ENCODE measurements at regions not wholly inside any gene's neighbourhood (a gene's known extent, or its start where the extent isn't known, plus 50 kb on each side); places are given as distances from the start of the nearest gene placed in this dataset.

DNA sequence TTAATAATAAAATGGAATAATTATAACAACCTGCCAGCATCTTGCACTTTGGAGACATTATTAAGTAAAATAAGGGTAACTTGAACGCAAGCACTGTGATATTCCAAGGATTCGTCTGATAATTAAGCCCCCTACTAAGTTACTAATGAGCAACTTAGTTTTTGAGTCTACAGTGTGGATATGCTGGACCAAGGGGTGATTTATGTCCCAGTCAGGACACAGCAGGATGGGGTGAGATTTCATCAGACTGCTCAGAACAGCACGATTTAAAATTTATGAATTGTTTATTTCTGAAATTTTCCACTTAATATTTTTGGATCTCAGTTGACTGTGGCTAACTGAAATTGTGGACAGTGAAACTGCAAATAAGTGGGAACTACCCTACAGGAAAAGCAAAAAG lies 182.8 kb upstream of the PHF14 start:
- Histone ChIP-seq H3K27me3 (replicated peaks; ENCODE audit: insufficient read depth, low read length) (no peaks in the 10 kb centered on the region), H3K4me3 (ENCODE audit: low read length) (no peak overlapping the region), H3K79me2 (ENCODE audit: low read length) (no peaks in the 10 kb centered on the region), H3K9me2 (replicated peaks; ENCODE audit: insufficient read depth, low read length) (no peaks in the 10 kb centered on the region), H4K20me1 (ENCODE audit: insufficient read depth, low read length) (no peaks in the 10 kb centered on the region), H3K9me3 (replicated peaks; ENCODE audit: insufficient read depth, low read length) (no peaks in the 10 kb centered on the region), H3K4me1 (ENCODE audit: low read length) (no peaks in the 10 kb centered on the region), H3K36me3 (replicated peaks; ENCODE audit: insufficient read depth, low read length) (no peaks in the 10 kb centered on the region), H3F3A (ENCODE audit: insufficient read depth, low read length) (no peaks in the 10 kb centered on the region), H3K27ac (ENCODE audit: low read length) (no peak overlapping the region), H3K9ac (ENCODE audit: low read length) (no peak overlapping the region), H2AFZ (ENCODE audit: low read length) (no peak overlapping the region), H3K4me2 (ENCODE audit: low read depth, low read length) (no peak overlapping the region)
- DNase-seq = no peak
- TF ChIP-seq, protein P1, sequence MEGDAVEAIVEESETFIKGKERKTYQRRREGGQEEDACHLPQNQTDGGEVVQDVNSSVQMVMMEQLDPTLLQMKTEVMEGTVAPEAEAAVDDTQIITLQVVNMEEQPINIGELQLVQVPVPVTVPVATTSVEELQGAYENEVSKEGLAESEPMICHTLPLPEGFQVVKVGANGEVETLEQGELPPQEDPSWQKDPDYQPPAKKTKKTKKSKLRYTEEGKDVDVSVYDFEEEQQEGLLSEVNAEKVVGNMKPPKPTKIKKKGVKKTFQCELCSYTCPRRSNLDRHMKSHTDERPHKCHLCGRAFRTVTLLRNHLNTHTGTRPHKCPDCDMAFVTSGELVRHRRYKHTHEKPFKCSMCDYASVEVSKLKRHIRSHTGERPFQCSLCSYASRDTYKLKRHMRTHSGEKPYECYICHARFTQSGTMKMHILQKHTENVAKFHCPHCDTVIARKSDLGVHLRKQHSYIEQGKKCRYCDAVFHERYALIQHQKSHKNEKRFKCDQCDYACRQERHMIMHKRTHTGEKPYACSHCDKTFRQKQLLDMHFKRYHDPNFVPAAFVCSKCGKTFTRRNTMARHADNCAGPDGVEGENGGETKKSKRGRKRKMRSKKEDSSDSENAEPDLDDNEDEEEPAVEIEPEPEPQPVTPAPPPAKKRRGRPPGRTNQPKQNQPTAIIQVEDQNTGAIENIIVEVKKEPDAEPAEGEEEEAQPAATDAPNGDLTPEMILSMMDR (IDR thresholded peaks at IDR 0.05; ENCODE audit: low read length) = no peak
- TF ChIP-seq EZH2phosphoT487 (IDR thresholded peaks at IDR 0.05; ENCODE audit: low read length) (no peak), EZH2 (optimal IDR thresholded peaks at IDR 0.05; ENCODE audit: low read depth, low read length) (no peak)

DNA sequence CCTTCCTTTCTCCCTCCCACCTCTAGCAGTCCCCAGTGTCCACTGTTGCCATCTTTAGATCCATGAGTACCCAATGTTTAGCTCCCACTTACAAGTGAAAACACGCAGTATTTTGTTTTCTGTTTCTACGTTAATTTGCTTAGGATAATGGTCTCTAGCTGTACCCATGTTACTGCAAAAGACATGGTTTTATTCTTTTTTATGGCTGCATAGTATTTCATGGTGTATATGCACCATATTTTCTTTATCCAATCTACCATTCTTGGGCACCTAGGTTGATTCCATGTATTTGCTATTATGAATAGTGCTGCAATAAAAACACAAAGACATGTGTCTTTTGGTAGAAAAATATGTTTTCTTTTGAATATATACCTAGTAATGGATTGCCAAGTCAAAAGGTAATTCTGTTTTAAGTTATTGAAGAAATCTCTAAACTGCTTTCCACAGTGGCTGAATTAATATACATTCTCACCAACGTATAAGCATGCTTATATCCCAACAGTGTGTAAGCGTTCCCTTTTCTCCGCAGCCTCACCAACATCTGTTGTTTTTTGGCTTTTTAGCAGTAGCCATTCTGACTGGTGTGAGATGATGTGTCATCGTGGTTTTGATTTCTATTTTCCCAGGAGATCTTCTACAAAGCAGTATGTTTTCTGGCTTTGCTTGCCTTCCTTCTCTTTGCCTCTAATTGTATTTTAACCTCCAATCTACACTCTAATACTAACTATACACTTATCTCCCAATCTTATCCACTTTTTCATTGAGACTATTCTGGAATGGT lies 179.5 kb upstream of the PHF14 start:
- H3K27ac ChIP-seq (ENCODE audit: low read length) = no peak overlapping the region
- DNase-seq = no peak
- no peaks in the 10 kb centered on the region for H3K9me2 ChIP-seq (replicated peaks; ENCODE audit: insufficient read depth, low read length)
- no peaks in the 10 kb centered on the region for H3K4me1 ChIP-seq (ENCODE audit: low read length)
- no peak overlapping the region for H3K4me2 ChIP-seq (ENCODE audit: low read depth, low read length)
- no peak overlapping the region for H3K9ac ChIP-seq (ENCODE audit: low read length)
- H3K27me3 ChIP-seq (replicated peaks; ENCODE audit: insufficient read depth, low read length) = no peaks in the 10 kb centered on the region
- TF ChIP-seq, protein P1 (IDR thresholded peaks at IDR 0.05; ENCODE audit: low read length) = no peak
- no peak for TF ChIP-seq EZH2 (optimal IDR thresholded peaks at IDR 0.05; ENCODE audit: low read depth, low read length)
- TF ChIP-seq EZH2phosphoT487 (IDR thresholded peaks at IDR 0.05; ENCODE audit: low read length) = no peak
- no peaks in the 10 kb centered on the region for H3K9me3 ChIP-seq (replicated peaks; ENCODE audit: insufficient read depth, low read length)
- no peak overlapping the region for H2AFZ ChIP-seq (ENCODE audit: low read length)
- H3K36me3 ChIP-seq (replicated peaks; ENCODE audit: insufficient read depth, low read length) = no peaks in the 10 kb centered on the region
- H4K20me1 ChIP-seq (ENCODE audit: insufficient read depth, low read length) = no peaks in the 10 kb centered on the region
- no peaks in the 10 kb centered on the region for H3K79me2 ChIP-seq (ENCODE audit: low read length)
- no peaks in the 10 kb centered on the region for H3F3A ChIP-seq (ENCODE audit: insufficient read depth, low read length)
- no peak overlapping the region for H3K4me3 ChIP-seq (ENCODE audit: low read length)

DNA sequence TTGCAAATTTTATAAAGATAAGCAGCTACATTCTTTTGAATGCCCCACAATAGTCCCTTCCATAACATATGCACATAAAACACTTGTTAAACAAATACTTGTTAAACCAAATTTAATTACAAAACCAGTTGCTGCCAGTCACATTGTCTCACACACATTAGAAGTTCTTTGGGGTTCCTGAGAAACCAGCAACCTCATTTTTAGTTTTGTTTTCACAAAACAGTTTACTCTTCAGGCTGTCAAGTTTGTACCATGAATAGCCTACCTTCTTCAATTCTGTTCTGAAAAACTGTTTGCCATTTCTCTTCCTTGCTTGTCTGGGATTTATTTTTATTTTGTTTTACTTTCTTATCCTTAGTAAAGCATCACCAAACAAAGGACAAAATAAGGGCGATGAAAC lies 176.5 kb upstream of the PHF14 start:
- no peaks in the 10 kb centered on the region for H3K36me3 ChIP-seq (replicated peaks; ENCODE audit: insufficient read depth, low read length)
- no peaks in the 10 kb centered on the region for H3K9me3 ChIP-seq (replicated peaks; ENCODE audit: insufficient read depth, low read length)
- H4K20me1 ChIP-seq (ENCODE audit: insufficient read depth, low read length) = no peaks in the 10 kb centered on the region
- peak overlapping the region; percentile 17; the same call in 1 of the 2 replicates for H3K4me2 ChIP-seq (ENCODE audit: low read depth, low read length)
- H2AFZ ChIP-seq (ENCODE audit: low read length) = no peak overlapping the region
- no peaks in the 10 kb centered on the region for H3K79me2 ChIP-seq (ENCODE audit: low read length)
- no peaks in the 10 kb centered on the region for H3F3A ChIP-seq (ENCODE audit: insufficient read depth, low read length)
- no peak for TF ChIP-seq EZH2 (optimal IDR thresholded peaks at IDR 0.05; ENCODE audit: low read depth, low read length)
- no peak for TF ChIP-seq EZH2phosphoT487 (IDR thresholded peaks at IDR 0.05; ENCODE audit: low read length)
- TF ChIP-seq, protein P1 (IDR thresholded peaks at IDR 0.05; ENCODE audit: low read length) = no peak
- peak; percentile 13 for DNase-seq
- H3K27ac ChIP-seq (ENCODE audit: low read length) = no peak overlapping the region
- no peak overlapping the region for H3K9ac ChIP-seq (ENCODE audit: low read length)
- H3K4me3 ChIP-seq (ENCODE audit: low read length) = no peak overlapping the region; the same call in 1 of the 2 replicates
- H3K9me2 ChIP-seq (replicated peaks; ENCODE audit: insufficient read depth, low read length) = no peaks in the 10 kb centered on the region
- H3K4me1 ChIP-seq (ENCODE audit: low read length) = no peaks in the 10 kb centered on the region
- H3K27me3 ChIP-seq (replicated peaks; ENCODE audit: insufficient read depth, low read length) = no peaks in the 10 kb centered on the region

All from MM.1S (cell line).